Fibroblast of upper back skin (primary cell): ENCODE measurements at regions not wholly inside any gene's neighbourhood (a gene's known extent, or its start where the extent isn't known, plus 50 kb on each side); places are given as distances from the start of the nearest gene placed in this dataset.

Source experiments
- DNase-seq: peaks from one replicate; pipeline ENCODE4 v3.0.0-alpha.2; 2013

DNA sequence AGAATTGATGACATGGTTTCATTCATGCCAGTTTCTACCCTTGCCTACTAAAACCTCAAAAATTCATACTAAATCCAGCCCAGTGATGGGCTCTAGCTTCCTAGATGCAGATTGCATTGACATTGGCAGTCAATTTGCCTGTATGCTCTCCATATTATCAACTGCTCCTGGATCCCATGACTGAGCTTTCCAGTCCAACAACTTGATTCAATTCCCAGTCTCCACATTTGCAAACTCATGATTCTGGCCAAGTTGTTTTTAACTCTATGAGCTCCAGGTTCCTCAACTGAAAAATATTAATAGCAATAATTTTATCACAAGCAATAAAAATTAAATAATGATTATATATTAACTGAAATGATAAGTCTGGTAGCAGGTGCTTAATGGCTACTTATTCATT lies 51.0 kb upstream of the DSC1 start:
- no peak for DNase-seq

DNA sequence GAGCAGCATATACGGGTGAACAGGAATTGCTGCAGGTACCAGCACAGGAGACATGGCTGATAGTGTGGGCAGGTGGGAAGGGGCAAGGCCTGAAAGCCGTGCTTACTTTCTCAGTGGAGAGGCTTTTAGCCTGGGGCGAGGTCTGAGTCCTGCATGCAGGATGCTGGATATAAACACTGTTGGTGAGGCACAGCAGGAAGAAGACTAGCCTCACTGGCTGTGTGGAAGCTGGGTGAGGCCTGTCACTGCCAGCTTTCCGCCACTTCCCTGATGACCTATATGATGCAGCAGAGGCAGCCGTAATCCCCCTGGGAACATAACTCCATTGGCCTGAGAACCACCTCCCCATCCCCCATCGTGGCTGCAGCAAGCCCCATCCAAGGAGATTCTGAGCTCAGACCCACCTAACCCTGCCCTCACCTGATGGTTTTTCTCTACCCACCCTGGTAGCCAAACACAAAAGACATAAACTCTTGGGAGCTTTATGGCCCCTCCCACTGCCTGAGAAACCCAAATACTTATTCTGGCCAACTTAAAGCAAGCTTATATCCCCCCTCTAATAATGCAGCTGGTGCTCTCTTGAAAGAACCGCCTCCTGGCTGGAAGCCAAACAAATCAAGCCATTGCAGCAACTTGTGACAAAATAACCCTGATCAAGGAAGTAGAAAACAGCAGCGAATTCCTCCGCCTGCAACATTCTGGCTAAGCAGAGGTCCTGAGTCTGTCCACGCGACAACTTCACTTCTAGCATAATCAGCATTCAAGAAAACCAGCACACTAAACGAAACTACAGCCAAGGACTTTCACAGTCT lies 54.6 kb upstream of the DSC1 start:
- DNase-seq = no peak

GRCh38 chr18:31218671-31219383 lies 56.2 kb upstream of the DSC1 start:
- no peak for DNase-seq

GRCh38 chr18:31219395-31219794 lies 56.7 kb upstream of the DSC1 start:
- no peak for DNase-seq

GRCh38 chr18:31223371-31223770 lies 60.7 kb upstream of the DSC1 start:
- DNase-seq = no peak

DNA sequence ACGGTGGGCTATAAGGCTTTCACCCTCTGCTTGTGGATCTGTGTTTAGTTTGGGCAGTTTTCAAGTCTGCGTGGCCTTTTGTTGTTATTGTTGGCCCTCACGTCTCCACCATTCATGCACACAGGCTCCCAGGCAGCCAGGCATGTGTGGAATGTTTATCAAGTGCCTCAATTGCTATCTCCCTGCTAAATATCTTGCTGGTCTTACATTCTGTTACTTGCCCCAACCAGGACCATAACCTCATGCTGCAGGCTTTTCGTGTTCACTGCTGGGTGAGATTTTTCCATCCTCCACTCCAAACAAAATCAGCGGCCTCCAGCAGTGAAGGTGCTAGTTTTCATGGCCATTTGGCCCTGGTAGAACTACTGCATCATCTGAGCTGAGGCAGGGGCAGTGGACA lies 63.0 kb upstream of the DSC1 start:
- DNase-seq = peak; percentile 46

DNA sequence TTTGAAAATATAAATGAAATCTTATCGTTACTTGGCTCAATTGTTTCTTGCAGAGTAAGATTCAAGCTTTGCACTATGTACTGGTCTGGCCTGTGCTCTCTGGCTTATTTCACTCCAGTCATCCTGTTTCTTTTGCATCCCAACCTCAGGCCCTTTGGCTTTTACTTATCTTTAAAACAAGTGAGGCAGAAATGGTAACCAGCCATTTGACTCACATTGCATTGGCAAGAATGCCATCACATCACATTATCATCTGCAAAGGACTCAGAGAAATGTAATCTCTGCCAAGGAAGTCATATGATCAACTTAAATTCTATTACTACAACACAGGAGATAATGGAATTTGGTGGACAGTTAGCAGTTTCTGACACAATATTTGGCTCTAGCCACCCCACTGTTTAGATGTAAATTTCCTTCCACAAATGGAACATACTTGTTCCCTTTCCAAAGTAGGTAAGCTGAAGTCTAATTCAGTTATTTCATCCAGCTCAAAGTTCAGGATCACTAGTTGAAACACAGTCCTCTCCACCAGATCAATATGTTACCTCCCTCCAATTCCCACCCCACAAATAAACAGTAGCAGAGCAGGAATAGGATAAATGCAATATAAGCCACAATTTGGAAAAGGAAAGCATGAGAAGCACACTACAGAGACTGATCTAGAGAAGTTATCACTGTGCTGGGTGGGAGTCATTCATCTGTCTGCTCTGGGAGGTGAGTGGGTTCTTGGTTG lies 65.0 kb upstream of the DSC1 start:
- DNase-seq = no peak

DNA sequence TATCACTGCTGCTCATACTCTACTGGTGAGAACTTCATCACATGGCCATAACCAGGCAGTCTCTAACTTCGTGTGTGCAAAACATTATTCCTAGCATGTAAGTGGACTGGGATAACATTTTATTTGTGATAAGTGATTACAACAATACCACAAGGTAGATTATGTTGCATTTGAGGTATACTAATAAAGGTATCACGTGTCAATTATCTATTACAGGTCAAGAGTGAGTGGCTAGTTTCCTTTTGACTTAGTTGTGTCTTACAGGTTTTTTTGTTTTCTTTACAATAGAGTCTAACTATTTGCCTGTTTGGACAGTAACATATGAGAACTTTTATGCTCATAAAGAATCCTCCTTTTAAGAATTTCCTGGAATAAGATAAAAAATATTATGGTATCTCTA lies 67.2 kb upstream of the DSC1 start:
- no peak for DNase-seq

DNA sequence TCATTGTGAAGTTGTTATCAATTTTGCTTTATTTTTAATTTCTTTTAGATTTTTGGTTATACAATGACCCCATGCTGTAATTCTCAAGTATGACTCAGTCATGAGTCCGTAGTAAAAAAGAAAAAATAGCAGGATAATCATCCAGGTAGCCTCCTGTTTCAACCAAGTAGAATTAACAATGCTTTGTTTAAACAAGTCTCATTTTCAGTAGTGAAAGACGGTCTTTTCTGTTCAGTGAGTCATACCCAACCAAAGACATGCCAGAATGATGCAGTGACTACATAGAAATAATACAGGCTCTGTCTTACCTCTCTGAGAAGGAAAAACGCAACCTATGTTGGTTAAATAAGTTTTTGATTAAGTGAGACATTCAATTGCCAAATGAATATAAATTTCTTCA lies 67.8 kb upstream of the DSC1 start:
- peak; percentile 7 for DNase-seq

DNA sequence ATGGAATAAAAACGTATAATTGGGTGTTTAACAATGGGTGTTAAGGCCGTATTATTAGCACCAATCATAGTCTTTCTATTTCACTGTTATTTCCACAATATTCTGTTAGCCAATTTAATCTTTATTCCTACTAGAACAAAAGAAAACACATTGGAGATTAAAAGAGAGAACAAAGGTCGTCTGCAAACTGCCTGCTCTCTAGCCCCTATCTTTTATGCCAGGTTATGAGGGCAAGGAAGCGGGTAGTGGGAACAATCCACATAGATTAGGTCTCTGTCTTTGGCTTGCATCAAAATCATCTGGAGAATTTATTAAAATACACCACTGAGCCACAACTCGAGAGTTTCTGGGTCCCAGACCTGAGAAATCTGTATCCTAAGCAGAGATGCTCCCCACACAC lies 69.4 kb upstream of the DSC1 start:
- no peak for DNase-seq

GRCh38 chr18:31232775-31233424 lies 70.2 kb upstream of the DSC1 start:
- no peak for DNase-seq

GRCh38 chr18:31233621-31234275 lies 71.1 kb upstream of the DSC1 start:
- no peak for DNase-seq

DNA sequence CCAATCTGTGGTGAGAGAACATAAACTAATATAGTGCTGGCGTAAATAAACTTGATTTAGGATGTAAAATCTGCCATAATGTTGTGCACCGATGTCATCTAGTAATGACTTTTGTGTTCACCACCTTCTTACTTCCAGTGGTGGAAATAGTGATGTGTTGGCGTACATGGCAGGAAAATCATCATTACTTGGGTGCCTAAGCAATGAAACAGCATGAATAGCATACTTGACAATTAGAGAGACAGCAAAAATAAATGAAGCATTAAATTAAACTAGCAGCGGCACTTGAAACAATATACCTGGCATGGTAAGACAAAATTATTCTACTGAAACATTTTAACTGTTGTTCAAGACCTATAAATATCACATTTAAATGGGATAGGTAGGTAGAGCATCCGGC lies 73.2 kb upstream of the DSC1 start:
- DNase-seq = no peak

GRCh38 chr18:31237142-31237541 lies 74.5 kb upstream of the DSC1 start:
- DNase-seq = no peak

DNA sequence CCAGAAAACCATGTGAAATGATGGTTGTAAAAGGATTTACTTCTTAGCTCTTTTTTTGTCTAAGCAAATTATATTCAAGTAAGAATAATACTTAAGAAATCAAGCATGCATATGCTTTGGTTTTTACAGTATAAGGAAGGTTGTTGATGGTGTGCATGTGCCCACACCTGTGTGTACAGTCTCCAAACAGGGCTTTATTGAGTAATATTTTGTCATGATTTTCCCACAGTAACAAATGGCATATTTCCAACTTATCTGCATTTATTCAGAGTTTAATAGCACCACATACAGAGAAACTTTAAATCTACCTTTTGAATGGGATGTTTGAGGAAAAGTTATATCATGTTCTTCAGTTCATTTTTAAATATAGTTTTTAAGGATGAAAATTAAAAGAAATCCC lies 76.5 kb upstream of the DSG1 start:
- no peak for DNase-seq

- peak; percentile 6 for DNase-seq
Measured at GRCh38 chr18:31241900-31242409, 76.0 kb upstream of the DSG1 start.

DNA sequence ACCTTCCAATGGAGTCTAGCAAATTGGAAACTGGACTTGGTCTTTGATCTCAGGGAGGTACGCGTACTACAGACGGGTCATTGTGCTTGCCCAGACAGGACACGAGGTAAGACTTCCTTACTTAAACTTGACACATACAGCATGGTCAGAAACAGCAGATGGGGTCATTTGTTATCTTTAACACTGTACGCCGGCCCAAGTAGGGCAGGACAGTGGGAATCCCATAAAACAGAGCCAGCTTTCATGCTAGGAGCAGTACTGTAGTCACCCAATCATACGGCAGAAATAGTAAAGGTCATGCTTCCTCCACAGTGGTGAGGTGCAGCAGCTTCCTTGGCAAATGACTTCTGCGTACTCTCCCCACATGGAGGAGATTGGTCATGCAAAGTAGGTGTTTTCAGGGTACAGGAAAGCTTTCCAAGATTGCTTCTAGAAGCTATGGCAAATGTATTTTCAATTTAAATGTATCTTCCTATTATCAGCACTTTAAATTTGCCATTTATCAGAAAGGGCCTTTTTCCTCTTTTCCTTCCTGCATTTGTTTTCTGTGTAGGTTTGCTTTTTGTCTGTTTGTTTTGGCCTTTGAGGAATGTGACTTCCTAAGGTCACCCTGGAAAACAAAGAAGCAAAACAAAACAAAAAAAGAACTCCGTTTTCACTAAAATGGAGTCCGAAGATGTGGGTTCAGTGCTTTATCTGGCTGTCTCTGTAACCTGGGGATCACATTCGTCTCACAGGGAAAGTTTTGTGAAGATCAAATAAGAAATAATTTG lies 74.0 kb upstream of the DSG1 start:
- DNase-seq = no peak

- no peak for DNase-seq
Measured at GRCh38 chr18:31244771-31245394, 73.1 kb upstream of the DSG1 start.

DNA sequence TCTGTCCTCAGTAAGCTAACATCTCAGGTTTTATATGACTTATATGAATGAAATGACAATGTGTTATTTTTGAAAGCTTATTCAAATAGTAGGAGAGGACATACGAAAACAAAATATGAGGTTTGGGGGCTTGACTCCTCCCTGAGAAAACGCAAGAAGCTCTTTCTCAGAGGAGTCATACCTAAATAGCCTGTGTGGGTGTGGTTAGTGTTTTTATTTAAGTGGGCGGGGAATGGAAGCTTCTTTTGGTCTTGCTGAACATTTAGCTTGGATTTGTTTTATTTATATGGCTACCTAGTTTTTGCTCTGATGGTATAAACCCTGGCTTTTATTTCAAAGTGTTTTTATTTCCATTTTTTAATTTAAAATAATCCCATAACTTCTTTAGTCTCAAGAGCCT lies 72.1 kb upstream of the DSG1 start:
- DNase-seq = no peak

DNA sequence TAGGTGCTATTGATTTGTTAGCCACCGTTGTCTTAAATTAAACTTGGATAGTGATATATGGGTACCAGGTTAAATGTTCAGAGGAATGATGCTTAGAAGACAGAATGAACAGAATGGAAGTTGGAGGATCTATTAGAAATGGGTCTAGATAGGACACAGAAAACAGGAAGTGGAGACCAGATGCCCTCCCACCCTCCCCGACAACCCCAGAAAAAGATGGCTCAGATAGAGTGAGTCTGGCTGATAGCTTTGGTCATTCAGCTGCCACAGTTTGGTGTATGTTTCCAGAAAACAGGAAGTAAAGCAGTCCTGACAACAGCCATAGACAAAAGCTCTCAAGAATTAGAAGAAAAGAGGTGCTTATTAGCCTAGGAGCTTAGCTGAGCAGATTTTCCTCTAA lies 71.5 kb upstream of the DSG1 start:
- no peak for DNase-seq

- DNase-seq = no peak
Measured at GRCh38 chr18:31247574-31248199, 70.3 kb upstream of the DSG1 start.
